ENCODE measurements at regions not wholly inside any gene's neighbourhood (a gene's known extent, or its start where the extent isn't known, plus 50 kb on each side); places are given as distances from the start of the nearest gene placed in this dataset.

DNA sequence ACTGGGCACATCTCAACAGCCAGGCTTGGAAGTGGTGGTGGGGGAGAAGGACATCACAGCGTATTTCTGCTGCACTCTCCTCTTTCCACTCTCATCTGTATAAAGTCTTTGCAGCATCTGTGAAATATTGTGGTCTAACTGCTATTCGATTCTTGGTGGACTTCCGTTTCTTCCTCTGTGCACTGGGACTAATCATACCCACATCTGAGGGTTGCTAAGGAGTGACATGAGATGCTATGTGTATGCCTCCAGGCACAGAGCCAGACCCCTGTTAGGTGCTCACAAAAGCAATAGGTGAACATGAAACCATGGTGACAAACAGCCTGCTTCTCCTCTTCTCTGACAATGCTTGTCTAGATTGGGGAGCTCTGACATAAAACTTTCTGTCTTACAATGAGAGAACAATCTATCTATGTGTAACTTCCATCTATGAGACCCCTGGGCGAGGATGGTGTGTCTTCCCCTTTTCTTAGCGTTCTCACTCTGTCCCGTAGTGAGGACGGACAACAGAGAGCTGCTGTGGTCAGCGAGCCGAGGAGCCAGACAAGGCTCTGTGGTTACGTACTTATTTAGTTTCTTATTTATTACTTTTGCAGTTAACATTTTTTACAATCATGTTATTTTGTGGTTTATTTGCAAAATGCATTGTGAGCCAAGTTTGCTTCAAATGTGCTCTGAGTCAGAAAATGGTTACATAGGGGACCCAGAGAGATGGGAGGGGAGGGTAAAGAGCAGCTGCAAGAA, 196.7 kb upstream of the TPRG1 start:
- DNase-seq, result no peak

DNA sequence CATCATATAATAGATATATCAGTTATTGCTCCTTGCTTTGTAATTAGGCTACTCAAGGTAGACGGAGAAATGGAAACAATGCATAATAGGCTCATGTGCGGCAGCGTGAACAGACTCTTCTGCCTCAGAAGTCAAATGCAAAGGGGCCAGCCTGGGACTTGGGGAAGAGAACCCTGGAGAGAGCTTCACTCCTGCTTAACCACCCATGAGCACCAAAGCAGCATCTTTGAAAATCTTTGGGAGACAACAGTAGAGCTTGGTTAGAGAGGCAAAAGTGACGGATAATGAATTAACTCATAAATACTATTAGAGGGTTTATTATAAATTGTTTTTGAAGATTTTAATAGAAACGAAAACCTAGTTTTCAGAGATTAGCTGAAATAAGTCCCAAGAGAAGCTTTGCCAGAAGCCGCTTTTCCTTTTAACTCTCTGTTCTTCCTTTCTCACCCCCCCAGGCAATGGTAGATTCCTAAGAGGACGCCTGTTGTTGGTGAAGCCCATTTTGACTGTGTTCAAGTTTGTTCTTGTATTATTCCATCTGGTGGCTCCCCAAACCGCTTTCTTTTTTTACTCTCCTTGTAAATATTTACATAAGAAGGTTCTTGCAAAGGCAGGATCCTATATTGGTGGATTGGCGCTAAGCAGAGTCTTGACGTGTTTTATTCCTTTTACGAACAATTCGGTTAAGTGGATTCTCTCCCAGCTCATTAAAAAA, 196.0 kb upstream of the TPRG1 start:
- peak; percentile 43 for DNase-seq

DNA sequence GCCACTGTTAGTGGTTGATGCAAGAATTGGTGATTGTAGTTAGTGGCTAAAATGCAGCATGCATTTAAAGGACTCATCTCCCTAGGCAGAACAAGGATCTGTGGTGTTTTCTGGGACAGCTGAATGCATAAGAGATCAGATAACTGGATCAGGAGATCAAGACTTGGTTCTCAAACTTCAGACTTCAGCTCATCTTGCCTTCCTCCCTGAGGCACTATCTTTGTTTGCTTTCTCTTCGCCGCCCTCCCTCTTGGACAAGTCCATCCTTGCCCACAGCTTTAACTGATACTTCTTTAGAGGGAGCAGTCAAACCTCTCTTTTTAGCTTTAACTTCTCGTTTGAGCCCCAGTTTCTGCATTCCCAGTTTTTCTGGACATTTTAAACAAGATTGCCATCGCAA, 195.4 kb upstream of the TPRG1 start:
- no peak for DNase-seq

DNA sequence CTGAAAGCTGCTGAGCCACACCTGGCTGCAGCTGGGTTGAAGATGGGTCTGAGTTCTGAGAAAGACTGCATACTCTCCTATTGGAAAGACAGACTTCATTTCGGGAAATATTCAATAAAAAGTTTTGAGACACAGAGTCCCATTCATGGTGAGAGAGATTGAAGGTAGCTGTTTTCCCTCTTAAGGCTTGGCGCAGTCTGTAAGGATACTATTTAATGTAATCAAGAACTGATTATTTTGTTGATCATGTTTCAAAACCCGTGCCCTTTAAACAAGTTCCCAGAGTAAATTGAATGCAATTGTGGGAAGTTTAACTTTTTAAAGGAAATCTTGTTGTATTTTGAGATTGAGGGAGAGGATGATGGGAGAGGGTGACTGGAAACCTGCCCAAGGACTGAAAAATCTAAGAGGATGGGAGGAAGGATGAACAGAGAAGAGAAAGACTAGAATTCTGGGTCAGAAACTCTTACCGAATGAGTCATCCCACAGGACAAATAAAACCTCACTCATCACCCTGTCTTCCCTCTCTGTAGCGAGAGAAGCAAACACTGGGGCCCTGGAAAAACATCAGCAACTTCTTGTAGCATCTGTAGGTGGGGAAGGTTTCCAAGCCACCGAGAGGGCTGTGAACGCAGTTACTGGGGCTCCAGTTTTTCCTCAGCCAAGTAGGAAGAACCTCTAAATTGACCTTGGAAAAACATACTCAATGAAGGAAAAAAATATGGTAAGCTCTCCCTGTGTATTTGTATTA, 193.2 kb upstream of the TPRG1 start:
- no peak for DNase-seq

DNA sequence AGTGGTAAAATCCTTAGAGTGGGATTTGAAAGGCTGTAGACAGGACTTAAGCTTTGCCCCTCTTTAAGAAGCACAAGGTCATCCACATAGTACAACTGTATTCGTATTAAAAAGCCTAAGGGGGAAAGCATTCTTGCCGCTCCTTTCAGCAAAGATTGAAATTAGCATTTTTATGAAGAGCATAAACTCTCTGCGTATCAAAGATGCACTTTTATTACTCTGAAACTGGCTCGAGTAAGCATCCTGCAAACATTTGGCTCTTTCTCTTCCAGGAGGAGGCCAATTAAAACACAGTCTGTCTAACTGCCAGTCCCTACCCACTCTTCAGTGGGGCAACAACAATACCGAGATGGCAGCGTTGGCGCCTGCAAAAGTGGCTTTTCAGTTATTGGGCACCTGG, 192.5 kb upstream of the TPRG1 start:
- DNase-seq, result no peak

DNA sequence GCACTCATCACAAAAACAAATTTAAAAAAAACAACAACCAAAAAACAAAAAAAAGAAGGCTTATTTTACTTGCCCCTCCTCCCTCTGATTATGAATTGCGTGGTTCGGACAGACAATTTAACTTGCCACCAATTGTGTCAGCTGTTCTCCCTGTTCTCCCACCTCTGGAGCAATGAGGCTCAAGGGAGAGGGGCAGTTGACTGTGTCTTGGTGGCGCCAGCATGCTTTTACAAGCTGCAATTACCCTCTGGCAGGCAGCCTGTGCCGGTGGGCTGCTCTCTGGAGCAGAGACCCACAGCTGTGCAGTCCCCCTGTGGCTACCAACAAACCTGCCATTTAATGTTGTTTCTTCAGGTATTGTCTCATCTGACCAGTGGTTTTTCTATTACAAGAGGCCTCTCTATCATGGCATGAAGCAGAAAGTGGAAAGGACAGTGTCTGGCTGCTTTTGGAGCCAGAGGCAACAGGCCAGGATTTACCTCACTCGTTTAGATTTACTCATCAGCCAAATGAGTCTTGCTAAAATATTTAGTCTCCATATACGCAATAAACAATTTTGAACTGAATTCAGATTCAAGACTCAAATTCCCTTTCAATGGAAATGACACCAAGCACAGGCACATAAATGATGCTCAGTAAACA, 192.0 kb upstream of the TPRG1 start:
- no peak for DNase-seq

DNA sequence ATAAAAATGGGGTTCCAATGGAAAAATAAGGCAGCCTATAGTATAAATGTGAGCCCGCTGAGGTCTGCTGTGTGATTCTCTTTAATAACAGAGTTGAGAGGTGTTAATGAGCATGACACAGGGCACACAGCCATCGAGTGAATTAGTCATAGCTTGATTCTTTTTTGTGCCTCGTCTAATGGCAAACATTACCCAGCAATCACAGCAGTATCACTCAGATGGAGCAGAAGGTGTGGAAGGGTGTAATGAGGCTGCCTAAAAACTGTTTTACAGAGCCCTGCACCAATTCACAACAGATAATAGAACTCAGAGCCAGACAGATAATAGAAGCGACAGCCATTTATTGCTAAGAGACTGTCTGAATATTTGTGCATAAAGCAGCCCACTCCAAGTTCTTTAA, 178.6 kb upstream of the TPRG1 start:
- DNase-seq, result no peak

DNA sequence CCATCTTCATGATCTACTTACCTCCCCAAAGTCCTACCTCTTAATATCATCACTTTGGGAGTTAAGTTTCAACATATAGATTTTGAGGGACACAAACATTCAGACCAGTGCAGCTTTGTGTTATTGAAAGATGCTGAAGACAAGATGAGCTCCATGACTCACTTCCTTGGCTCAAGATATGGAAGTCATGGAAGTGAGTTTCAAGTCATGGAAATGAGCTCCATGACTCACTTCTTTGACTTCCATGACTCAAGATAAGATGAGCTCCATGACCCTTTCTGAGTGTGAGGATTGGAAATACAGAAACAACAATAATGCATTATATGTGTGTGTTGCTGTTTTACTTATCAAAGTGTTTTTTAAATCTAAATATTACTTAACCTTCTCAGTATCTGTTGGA, 170.2 kb upstream of the TPRG1 start:
- no peak for DNase-seq

DNA sequence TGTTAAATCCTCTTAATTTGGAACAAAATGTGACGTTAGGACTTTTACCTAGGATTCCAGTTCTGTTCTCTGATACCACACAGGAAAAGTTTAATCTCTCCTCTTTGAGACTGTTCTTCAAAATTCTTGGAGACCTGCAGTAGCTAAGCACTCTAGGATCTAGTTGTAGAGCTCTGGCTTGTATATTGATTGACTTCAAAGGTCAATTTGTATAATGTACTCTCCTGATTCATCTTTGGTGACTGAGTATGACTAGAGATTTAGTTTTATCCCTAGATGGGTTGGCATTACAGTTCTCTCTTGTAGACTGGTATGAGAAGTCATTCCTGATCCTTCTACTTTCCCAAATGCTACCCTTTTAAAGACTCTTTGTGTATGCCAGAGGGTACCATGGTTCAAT, 168.4 kb upstream of the TPRG1 start:
- DNase-seq, result no peak

DNA sequence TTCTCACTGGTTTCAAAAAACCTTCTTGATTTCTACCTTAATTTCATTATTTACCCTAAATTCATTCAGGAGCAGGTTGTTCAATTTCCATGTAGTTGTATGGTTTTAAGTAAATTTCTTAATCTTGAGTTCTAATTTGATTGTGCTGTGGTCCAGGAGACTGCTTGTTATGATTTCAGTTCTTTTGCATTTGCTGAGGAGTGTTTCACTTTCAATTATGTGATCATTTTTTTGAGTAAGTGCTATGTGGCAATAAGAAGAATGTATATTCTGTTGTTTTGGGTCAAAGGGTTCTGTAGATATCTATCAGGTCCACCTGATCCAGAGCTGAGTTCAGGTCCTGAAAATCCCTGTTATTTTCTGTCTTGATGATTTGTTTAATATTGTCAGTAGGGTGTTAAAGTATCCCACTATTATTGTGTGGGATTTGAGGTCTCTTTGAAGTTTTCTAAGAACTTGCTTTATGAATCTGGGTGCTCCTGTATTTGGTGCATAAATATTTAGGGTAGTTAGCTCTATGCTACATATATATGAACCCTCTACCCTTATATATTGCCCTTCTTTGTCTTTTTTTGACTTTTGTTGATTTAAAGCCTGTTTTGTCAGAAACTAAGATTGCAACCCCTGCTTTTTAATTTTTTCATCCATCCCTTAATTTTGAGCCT, 158.4 kb upstream of the TPRG1 start:
- DNase-seq, result no peak

DNA sequence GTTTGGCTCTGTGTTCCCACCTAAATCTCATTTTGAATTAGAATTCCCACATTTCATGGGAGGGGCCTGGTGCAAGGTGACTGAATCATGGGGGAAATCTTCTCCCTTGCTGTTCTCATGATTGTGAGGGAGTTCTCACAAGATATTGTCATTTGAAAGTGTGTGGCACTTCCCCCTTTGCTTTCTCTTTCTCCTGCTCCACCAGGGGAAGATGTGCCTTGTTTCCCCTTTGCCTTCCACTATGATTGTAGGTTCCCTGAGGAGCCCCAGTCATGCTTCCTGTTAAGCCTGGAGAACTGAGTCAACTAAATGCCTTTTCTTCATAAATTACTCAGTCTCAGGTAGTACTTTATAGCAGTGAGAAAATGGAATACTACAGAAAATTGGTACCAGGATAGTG, 157.2 kb upstream of the TPRG1 start:
- DNase-seq, result no peak

DNA sequence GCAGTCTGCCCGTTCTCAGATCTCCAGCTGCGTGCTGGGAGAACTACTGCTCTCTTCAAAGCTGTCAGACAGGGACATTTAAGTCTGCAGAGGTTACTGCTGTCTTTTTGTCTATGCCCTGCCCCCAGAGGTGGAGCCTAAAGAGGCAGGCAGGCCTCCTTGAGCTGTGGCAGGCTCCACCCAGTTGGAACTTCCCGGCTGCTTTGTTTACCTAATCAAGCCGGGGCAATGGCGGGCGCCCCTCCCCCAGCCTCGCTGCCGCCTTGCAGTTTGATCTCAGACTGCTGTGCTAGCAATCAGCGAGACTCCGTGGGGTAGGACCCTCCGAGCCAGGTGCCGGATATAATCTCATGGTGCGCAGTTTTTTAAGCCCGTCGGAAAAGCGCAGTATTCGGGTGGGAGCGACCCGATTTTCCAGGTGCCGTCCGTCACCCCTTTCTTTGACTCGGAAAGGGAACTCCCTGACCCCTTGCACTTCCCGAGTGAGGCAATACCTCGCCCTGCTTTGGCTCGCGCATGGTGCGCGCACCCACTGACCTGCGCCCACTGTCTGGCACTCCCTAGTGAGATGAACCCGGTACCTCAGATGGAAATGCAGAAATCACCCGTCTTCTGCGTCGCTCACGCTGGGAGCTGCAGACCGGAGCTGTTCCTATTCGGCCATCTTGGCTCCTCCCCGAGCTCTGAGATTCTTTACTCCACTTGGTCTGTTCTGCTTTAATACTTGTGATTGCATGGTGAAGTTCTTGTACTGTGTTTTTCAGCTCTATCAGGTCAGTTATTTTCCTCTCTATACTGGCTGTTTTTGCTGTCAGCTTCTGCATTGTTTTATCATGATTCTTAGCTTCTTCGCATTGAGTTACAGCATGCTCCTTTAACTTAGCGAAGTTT, 148.9 kb upstream of the TPRG1 start:
- peak; percentile 17 for DNase-seq

DNA sequence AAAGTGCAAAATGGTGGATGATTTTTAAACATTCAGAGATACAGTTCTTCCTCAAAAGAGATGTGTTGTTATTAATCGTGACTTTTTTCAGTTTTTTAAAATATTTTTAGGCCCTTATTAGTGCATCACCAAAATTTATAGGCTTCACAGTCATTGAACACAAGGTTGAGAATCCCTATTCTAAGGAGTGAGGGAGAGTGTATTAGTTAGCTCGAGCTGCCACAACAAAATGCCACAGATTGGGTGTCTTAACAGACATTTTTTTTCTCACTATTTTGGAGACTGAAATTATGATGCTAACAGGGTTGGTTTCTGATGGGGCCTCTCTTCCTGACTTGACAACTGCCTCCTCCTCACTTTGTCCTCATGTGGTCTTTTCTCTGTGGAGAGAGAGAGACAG, 145.9 kb upstream of the TPRG1 start:
- no peak for DNase-seq

DNA sequence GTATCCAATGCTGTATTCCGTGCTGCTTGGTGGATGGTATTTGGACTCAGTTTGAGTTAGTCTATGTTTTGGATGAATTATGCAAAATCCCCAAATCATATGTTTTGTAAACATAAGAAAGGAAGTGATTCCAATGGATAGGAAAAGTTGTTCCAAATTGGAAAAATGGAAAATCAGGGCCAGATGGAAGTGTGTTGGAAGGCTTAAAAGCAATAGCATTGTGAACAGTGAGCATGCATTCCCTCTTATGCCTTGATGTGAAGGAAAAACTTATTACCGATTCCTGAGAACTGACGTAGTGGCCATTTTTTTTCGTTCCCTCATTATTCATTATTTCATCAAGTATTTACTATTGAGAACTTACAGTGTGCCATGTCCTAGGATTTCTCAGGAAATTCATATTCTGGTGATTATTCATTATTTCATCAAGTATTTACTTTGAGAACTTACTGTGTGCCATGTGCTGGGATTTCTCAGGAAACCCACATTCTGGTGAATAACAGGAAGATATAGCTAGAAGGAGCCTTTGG, 144.1 kb upstream of the TPRG1 start:
- no peak for DNase-seq

DNA sequence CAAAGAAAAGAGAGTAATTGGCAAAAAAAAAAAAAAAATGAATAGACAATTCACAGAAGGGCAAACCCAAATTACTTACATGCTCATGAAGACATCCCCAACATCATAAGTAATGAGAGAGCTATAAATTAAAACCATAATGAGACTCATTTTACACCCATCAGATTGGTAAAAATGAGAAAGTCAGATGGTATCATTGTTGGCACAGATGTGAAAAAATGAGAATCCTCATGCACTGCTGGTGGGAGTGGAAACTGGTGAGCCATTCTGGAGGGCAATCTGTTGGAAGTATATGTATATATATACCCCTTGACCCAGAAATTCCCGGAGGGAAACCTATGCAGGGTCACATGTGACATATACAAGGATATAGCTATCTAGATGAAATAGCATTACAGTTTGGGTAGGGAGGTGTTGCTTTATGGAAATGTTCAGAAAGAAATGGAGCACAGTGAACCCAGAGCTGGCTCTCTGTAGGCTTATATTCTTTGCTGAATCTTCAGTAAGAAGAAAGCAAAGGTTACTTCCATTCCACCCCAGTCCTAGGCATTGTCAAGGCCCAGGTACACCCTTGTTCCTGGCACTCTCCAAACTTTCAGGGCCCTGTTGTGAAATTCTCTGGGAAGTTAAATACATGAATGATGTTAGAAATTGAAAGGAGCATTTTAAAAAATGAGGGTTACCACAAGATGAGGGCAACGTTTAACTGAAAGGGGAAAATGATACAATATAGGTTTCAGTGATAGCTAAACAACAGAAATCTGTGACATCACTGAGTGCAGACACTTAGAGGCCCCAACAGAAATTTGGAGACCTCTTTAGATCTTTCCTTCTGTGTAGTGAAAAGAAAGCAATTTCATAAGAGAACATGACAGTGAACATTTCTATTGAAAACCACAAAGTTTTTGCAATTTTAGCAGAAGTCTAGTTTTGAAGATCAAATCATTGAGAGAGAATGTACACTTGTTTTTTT, 132.7 kb upstream of the TPRG1 start:
- DNase-seq, result no peak

DNA sequence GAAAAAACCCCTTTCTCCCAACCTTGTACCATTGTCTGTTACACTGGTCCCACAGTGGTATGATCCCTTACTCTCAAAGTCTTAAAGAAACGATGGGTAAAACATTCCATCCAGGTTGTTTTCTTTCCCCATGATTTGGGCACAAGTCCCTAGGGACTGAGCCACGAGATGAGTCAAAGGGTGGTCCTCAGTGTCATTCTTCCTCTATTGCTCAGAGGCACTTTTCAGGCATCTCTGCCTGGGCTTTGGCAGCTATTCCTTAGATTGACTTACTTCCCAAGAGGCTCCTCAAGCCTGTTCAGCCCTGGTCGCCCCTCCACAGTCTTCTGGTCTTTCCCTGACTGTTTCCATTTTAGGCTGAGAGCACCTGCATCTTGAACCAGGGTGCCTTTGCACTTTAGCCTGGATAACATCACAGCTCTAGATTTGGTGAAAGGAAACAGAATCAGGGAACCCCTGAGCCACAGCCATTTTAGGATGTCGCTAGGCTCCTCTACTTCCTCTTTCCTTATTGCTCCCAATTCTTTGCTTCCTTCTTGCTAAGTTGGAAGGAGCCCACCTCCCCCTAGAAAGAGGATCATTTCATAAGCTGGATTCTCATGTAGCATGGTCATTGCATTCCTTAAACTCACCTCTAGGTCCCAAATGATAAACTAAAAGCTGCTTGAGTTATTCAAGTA, 131.0 kb upstream of the TPRG1 start:
- DNase-seq, result no peak

DNA sequence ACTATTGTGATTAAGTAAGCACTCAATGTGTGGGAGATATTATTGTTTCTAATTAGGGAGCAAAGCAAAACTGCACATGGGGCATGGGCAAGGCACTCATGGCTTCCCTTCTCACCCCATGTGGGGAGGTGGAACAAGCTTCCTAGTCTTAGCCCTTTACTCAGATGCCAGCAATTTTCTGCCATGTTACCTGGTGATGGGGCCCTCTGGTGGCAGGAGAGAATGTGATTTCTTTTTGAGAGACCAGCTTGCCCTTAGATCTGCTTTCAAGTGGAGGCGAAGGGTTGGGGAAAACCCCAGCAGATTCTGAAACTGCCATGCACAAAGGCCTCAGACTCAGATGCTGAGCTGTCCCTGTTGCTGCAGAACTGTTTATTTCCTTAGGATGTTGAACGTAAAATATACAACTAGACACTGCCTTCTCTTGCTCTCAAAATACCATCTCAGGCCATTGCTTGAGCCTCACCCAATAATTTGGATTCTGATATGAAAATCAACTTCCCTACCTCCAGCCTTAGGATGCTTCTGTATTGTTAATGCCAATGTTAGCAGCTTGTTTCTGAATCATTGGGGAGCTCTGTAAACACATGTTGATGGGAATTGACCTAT, 130.2 kb upstream of the TPRG1 start:
- no peak for DNase-seq

DNA sequence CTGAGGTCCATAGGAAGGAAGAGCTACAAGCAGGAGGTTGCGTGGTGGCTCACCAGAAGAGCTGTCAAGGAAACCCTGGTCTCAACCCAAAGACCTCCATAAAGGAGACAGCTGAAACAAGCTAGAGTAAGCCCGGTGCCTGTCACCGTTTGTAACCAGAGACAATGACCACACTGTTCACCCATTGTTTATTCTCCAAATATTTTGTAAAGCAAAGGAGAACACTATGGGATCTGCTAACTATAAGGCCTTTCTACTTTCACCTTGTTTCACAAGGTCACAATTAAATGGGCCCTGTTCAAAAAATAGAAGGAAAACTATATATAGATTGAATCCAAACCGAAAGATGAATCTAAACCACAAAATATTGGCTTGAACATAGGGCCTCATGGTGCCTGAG, 128.9 kb upstream of the TPRG1 start:
- DNase-seq, result no peak
